ENCODE measurements at regions not wholly inside any gene's neighbourhood (a gene's known extent, or its start where the extent isn't known, plus 50 kb on each side); places are given as distances from the start of the nearest gene placed in this dataset.
A peak's percentile ranks its signal among the peaks of the same experiment; 100 is the strongest.

DNA sequence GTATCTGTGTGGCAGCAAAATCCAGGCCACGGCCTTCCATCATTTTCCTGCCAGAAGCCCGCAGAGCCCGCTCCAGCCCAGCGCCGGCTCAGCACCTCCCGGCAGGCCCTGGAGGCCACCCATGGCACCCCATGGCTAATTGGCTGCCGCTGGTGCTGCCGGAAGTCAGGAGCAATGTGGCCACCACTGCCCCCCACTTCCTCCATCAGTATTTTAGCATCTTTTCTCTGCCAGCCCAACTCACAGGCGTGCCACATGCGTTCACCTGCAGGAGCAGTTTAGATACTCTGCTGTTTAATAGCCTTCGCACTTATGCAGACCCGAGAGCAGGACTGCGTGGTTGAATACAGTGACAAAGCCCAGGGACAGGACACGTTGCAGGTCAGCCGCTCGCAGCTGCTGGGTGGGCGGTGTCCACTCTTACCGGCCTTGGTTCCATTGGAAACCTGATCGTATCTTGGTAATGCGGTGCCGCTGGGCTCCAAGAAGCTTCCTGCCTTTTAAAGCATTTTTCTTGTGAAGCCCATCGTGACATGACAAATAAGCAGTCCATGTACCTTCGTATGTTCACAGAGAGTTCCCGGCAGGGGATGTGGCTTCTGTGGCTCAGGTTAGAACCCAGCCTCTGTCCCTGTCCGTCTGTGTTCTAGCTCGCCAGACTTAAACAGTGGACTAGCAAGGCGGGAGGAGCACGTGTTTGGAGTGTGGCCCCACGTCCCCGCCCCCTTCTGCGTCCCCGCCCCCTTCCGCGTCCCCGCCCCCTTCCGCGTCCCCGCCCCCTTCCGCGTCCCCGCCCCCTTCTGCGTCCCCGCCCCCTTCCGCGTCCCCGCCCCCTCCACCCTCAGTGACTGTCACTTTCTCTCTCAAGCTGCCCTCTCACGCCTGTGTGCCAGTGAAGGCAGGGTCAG lies 162.0 kb upstream of the SOX1 start:
- H2BK120ac ChIP-seq (replicated peaks; ENCODE audit: low read depth, low read length), result no peak overlapping the region
- no peaks in the 10 kb centered on the region for H3K23me2 ChIP-seq (ENCODE audit: low read depth, low read length)
- H3K4me2 ChIP-seq (ENCODE audit: insufficient read depth in 1 of 2, low read depth in 2 of 2, low read length in 2 of 2), result no peak overlapping the region
- no peak overlapping the region for H3K18ac ChIP-seq (ENCODE audit: extremely low read depth, low read length)
- peaks cover 0 to 4% (median 0%) of the 10 kb centered on the region in 4 experiments; a peak in 1 of 7 replicates for H3K4me1 ChIP-seq (replicated peaks in 1 of 4; ENCODE audit: control insufficient read depth in 3 of 4, insufficient read depth in 4 of 4, low read length in 3 of 4)
- no peak overlapping the region for H3K4ac ChIP-seq (replicated peaks; ENCODE audit: insufficient read length, low read depth, low read length)
- no peaks in the 10 kb centered on the region for H3K79me2 ChIP-seq (ENCODE audit: control insufficient read depth in 1 of 2, insufficient read depth in 2 of 2, low read length in 2 of 2)
- H2BK20ac ChIP-seq (ENCODE audit: low read length), result no peak overlapping the region
- FAIRE-seq, result no peak
- no peak overlapping the region for H2BK5ac ChIP-seq (ENCODE audit: low read depth, low read length)
- no peak overlapping the region for H3K4me3 ChIP-seq (ENCODE audit: extremely low read depth in 1 of 4, insufficient read depth in 2 of 4, low read depth in 3 of 4, low read length in 4 of 4)
- peaks cover 0 to 3% (median 0%) of the 10 kb centered on the region in 4 experiments; a peak in 1 of 7 replicates for H3K27me3 ChIP-seq (replicated peaks in 1 of 4; ENCODE audit: control insufficient read depth in 3 of 4, extremely low read depth in 1 of 4, insufficient read depth in 3 of 4, low read length in 3 of 4)
- ChIA-PET POLR2A (ENCODE audit: partially characterized antibody) (interaction anchor here (0.8 kb wide), 1 partner anchor 26 kb away, joined by 3 read pairs; no protein-coding TSS in a partner anchor), CTCF (ENCODE audit: partially characterized antibody) (interaction anchor here (1.4 kb wide), 1 partner anchor 10 kb away, joined by 4 read pairs; no protein-coding TSS in a partner anchor)
- H3K9ac ChIP-seq (replicated peaks in 1 of 4; ENCODE audit: extremely low read depth in 1 of 4, low read depth in 3 of 4, low read length in 3 of 4), result no peak overlapping the region
- H4K20me1 ChIP-seq (replicated peaks in 1 of 2; ENCODE audit: control insufficient read depth in 1 of 2, insufficient read depth in 2 of 2, low read length in 2 of 2), result no peaks in the 10 kb centered on the region
- DNase-seq (ENCODE audit: low read depth in 1 of 2, low spot score in 2 of 2), result peak in 1 of 2 experiments; percentile 45
- H3K14ac ChIP-seq (ENCODE audit: insufficient read length), result no peak overlapping the region
- 91% methylated on average over 26 of the region's 47 CpGs; no CpG with 5 or more reads in 1 of the 2 experiments for WGBS, 2 experiments (ENCODE audit: extremely low coverage in 1 of 2, insufficient coverage in 1 of 2, insufficient read length in 1 of 2, insufficient replicate concordance in 2 of 2, low coverage in 1 of 2, low lambda C conversion rate in 2 of 2, missing lambda C conversion rate in 1 of 2)
- no peak overlapping the region; the same call in 1 of the 2 replicates for H2BK15ac ChIP-seq (ENCODE audit: low read length)
- H4K5ac ChIP-seq (ENCODE audit: insufficient read length, low read depth, low read length), result no peak overlapping the region
- TF ChIP-seq CBX5 (IDR thresholded peaks at IDR 0.05; ENCODE audit: low read depth, low read length) (no peak), GTF2F1 (IDR thresholded peaks at IDR 0.05; ENCODE audit: borderline replicate concordance, low read depth, low read length) (no peak), GABPA (IDR thresholded peaks at IDR 0.05; ENCODE audit: borderline replicate concordance, insufficient read depth, low read length) (no peak)
- TF ChIP-seq, protein P1, sequence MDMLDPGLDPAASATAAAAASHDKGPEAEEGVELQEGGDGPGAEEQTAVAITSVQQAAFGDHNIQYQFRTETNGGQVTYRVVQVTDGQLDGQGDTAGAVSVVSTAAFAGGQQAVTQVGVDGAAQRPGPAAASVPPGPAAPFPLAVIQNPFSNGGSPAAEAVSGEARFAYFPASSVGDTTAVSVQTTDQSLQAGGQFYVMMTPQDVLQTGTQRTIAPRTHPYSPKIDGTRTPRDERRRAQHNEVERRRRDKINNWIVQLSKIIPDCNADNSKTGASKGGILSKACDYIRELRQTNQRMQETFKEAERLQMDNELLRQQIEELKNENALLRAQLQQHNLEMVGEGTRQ (IDR thresholded peaks at IDR 0.05; ENCODE audit: low read length), result no peak
- TF ChIP-seq, protein P2, sequence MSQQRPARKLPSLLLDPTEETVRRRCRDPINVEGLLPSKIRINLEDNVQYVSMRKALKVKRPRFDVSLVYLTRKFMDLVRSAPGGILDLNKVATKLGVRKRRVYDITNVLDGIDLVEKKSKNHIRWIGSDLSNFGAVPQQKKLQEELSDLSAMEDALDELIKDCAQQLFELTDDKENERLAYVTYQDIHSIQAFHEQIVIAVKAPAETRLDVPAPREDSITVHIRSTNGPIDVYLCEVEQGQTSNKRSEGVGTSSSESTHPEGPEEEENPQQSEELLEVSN (IDR thresholded peaks at IDR 0.05), result peak; percentile 73
- TF ChIP-seq, protein P3, sequence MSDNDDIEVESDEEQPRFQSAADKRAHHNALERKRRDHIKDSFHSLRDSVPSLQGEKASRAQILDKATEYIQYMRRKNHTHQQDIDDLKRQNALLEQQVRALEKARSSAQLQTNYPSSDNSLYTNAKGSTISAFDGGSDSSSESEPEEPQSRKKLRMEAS (IDR thresholded peaks at IDR 0.05), result peak; percentile 47
- 0 out of 2 replicates have a peak overlapping the region, but pooled peaks have one; percentile 28 for H2AK5ac ChIP-seq (ENCODE audit: low read depth, low read length)
- H3K9me3 ChIP-seq (ENCODE audit: insufficient read depth in 2 of 2, low read depth in 1 of 2, low read length in 1 of 2), result no peaks in the 10 kb centered on the region
- no peak overlapping the region for H4K8ac ChIP-seq (ENCODE audit: extremely low read depth, insufficient read depth, low read length)
- H3K79me1 ChIP-seq (ENCODE audit: low read depth, low read length), result no peaks in the 10 kb centered on the region
- no peaks in the 10 kb centered on the region for H3K36me3 ChIP-seq (ENCODE audit: control insufficient read depth in 2 of 4, insufficient read depth in 4 of 4, low read length in 3 of 4)
- H2AFZ ChIP-seq (ENCODE audit: low read length), result no peak overlapping the region
- no peak overlapping the region for H2BK12ac ChIP-seq (ENCODE audit: low read depth, low read length)
- H3K23ac ChIP-seq (ENCODE audit: insufficient read length), result no peak overlapping the region
- H4K91ac ChIP-seq (replicated peaks; ENCODE audit: insufficient read length, low read length), result no peak overlapping the region
- H3K27ac ChIP-seq (ENCODE audit: low read depth, low read length), result no peak overlapping the region
- no peak overlapping the region for H3K56ac ChIP-seq (replicated peaks; ENCODE audit: insufficient read length, low read depth, low read length)
